Keratinocyte (primary cell): ENCODE measurements at regions not wholly inside any gene's neighbourhood (a gene's known extent, or its start where the extent isn't known, plus 50 kb on each side); places are given as distances from the start of the nearest gene placed in this dataset.

ENCODE experiments used
- DNase-seq: peaks from one replicate; pipeline ENCODE4 v3.0.0-alpha.2; 2011; ENCODE audit warnings: low read depth, missing footprints, low spot score
- FAIRE-seq: peaks from 2 replicates; lab custom pipeline; 2011; peaks lifted over from hg19 to GRCh38; lab: Jason Lieb, UNC
- H2AFZ ChIP-seq: 2 replicates; pipeline ENCODE4 v1.6.0; 2012; ENCODE audit warnings: low read length, control low read depth, inconsistent platforms; ENCODE audit not compliant: control insufficient read depth
- H3K27ac ChIP-seq: 2 replicates; pipeline ENCODE4 v1.5.1; 2011; ENCODE audit warnings: low read length; ENCODE audit not compliant: control insufficient read depth, insufficient read depth
- H3K27me3 ChIP-seq: 3 replicates; pipeline ENCODE4 v1.6.0; 2011; ENCODE audit warnings: low read length; ENCODE audit not compliant: control insufficient read depth, insufficient read depth; ENCODE audit errors: extremely low read depth
- H3K36me3 ChIP-seq, 2 experiments: 2 replicates in 1 of 2; 3 replicates in 1 of 2; pipeline ENCODE4 v1.5.1; 2011; ENCODE audit warnings: low read length in 2 of 2, mild to moderate bottlenecking in 1 of 2; ENCODE audit not compliant: control insufficient read depth in 2 of 2, insufficient read depth in 2 of 2; ENCODE audit errors: extremely low read depth in 1 of 2
- H3K4me1 ChIP-seq: 3 replicates; pipeline ENCODE4 v1.5.1; 2011; ENCODE audit warnings: low read length; ENCODE audit not compliant: control insufficient read depth, insufficient read depth; ENCODE audit errors: extremely low read depth
- H3K4me2 ChIP-seq: 3 replicates; pipeline ENCODE4 v1.6.0; 2011; ENCODE audit warnings: low read depth, low read length; ENCODE audit not compliant: control insufficient read depth, insufficient read depth; ENCODE audit errors: extremely low read depth
- H3K4me3 ChIP-seq, 3 experiments: fragments of 200-600 bp in 1 of 3; sonication (generic) in 1 of 3; 2 replicates in 2 of 3; 3 replicates in 1 of 3; pipeline ENCODE4 v1.5.1; 2011 to 2016; ENCODE audit warnings: low read length in 3 of 3, mild to moderate bottlenecking in 3 of 3, control low read depth in 2 of 3, inconsistent platforms in 1 of 3, low read depth in 1 of 3, mixed read lengths in 1 of 3, mixed run types in 1 of 3, moderate library complexity in 1 of 3; ENCODE audit not compliant: control insufficient read depth in 2 of 3, insufficient read depth in 2 of 3; ENCODE audit errors: extremely low read depth in 1 of 3
- H3K79me2 ChIP-seq: 2 replicates; pipeline ENCODE4 v1.6.0; 2012; ENCODE audit warnings: low read length; ENCODE audit not compliant: control insufficient read depth, insufficient read depth
- H3K9ac ChIP-seq: 3 replicates; pipeline ENCODE4 v1.6.0; 2011; ENCODE audit warnings: low read length; ENCODE audit not compliant: control insufficient read depth, insufficient read depth; ENCODE audit errors: extremely low read depth
- H3K9me1 ChIP-seq: 3 replicates; pipeline ENCODE4 v1.6.0; 2011; ENCODE audit warnings: low read length; ENCODE audit not compliant: control insufficient read depth, insufficient read depth; ENCODE audit errors: extremely low read depth
- H3K9me3 ChIP-seq: 2 replicates; pipeline ENCODE4 v1.5.1; 2012; ENCODE audit warnings: low read depth, low read length; ENCODE audit not compliant: control insufficient read depth
- H4K20me1 ChIP-seq: 3 replicates; pipeline ENCODE4 v1.6.0; 2011; ENCODE audit warnings: low read length; ENCODE audit not compliant: control insufficient read depth, insufficient read depth; ENCODE audit errors: extremely low read depth
- EZH2 ChIP-seq: IDR thresholded peaks from one replicate; pipeline ENCODE4 v1.6.1; 2012; ENCODE audit warnings: inconsistent platforms, mild to moderate bottlenecking, low read length, moderate library complexity
- dilution Hi-C: fragments of 300-500 bp; cut with MboI; formaldehyde crosslinking; loops from one replicate; pipeline ENCODE4 v1.7.0; 2020; ENCODE audit warnings: low sequenced_read_pairs; ENCODE audit not compliant: extremely low pct_ligation_motif_present
- TF ChIP-seq, protein P1 (sequence below), 3 experiments: IDR thresholded peaks in 1 of 3; conservative IDR thresholded peaks in 1 of 3; optimal IDR thresholded peaks in 1 of 3; 2 replicates in 2 of 3; 3 replicates in 1 of 3; pipeline versions ENCODE3 to v1.5.1; 2011; ENCODE audit warnings: low read length in 3 of 3, mild to moderate bottlenecking in 3 of 3, moderate library complexity in 2 of 3, control low read depth in 1 of 3, inconsistent platforms in 1 of 3; ENCODE audit not compliant: insufficient read depth in 2 of 3; ENCODE audit errors: extremely low read depth in 1 of 3

GRCh38 chr1:72936942-72937341 lies 654.6 kb upstream of the NEGR1 start:
- Histone ChIP-seq H3K4me1 (no peaks in the 10 kb centered on the region), H2AFZ (no peak overlapping the region), H3K27me3 (no peaks in the 10 kb centered on the region), H3K9me3 (no peaks in the 10 kb centered on the region), H3K27ac (no peak overlapping the region), H3K4me2 (no peak overlapping the region), H3K36me3 (no peaks in the 10 kb centered on the region), H3K9me1 (no peaks in the 10 kb centered on the region), H4K20me1 (no peaks in the 10 kb centered on the region), H3K9ac (no peak overlapping the region), H3K79me2 (no peaks in the 10 kb centered on the region), H3K4me3 (no peak overlapping the region)
- no peak for FAIRE-seq
- dilution Hi-C loops: no loop called here
- no peak for DNase-seq
- TF ChIP-seq, protein P1, sequence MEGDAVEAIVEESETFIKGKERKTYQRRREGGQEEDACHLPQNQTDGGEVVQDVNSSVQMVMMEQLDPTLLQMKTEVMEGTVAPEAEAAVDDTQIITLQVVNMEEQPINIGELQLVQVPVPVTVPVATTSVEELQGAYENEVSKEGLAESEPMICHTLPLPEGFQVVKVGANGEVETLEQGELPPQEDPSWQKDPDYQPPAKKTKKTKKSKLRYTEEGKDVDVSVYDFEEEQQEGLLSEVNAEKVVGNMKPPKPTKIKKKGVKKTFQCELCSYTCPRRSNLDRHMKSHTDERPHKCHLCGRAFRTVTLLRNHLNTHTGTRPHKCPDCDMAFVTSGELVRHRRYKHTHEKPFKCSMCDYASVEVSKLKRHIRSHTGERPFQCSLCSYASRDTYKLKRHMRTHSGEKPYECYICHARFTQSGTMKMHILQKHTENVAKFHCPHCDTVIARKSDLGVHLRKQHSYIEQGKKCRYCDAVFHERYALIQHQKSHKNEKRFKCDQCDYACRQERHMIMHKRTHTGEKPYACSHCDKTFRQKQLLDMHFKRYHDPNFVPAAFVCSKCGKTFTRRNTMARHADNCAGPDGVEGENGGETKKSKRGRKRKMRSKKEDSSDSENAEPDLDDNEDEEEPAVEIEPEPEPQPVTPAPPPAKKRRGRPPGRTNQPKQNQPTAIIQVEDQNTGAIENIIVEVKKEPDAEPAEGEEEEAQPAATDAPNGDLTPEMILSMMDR (optimal IDR thresholded peaks at IDR 0.05 in 1 of 3, IDR thresholded peaks at IDR 0.05 in 1 of 3, conservative IDR thresholded peaks at IDR 0.05 in 1 of 3; ENCODE audit: extremely low read depth in 1 of 3, insufficient read depth in 2 of 3, low read length in 3 of 3): no peak
- no peak for TF ChIP-seq EZH2

- H3K79me2 ChIP-seq: no peaks in the 10 kb centered on the region
- no peaks in the 10 kb centered on the region for H3K9me3 ChIP-seq
- dilution Hi-C loops: no loop called here
- no peak overlapping the region for H3K27ac ChIP-seq
- no peak overlapping the region for H3K9ac ChIP-seq
- no peak overlapping the region for H2AFZ ChIP-seq
- no peaks in the 10 kb centered on the region for H3K9me1 ChIP-seq
- TF ChIP-seq EZH2: no peak
- TF ChIP-seq, protein P1 (optimal IDR thresholded peaks at IDR 0.05 in 1 of 3, IDR thresholded peaks at IDR 0.05 in 1 of 3, conservative IDR thresholded peaks at IDR 0.05 in 1 of 3; ENCODE audit: extremely low read depth in 1 of 3, insufficient read depth in 2 of 3, low read length in 3 of 3): no peak
- no peak overlapping the region for H3K4me2 ChIP-seq
- no peak for FAIRE-seq
- H3K4me3 ChIP-seq: no peak overlapping the region
- no peaks in the 10 kb centered on the region for H3K36me3 ChIP-seq
- DNase-seq: no peak
- no peaks in the 10 kb centered on the region for H3K27me3 ChIP-seq
- H3K4me1 ChIP-seq: no peaks in the 10 kb centered on the region
- no peaks in the 10 kb centered on the region for H4K20me1 ChIP-seq
These were observed 653.9 kb upstream of the NEGR1 start for GRCh38 chr1:72936151-72936740.
